ENCODE measurements at regions not wholly inside any gene's neighbourhood (a gene's known extent, or its start where the extent isn't known, plus 50 kb on each side); places are given as distances from the start of the nearest gene placed in this dataset.

DNA sequence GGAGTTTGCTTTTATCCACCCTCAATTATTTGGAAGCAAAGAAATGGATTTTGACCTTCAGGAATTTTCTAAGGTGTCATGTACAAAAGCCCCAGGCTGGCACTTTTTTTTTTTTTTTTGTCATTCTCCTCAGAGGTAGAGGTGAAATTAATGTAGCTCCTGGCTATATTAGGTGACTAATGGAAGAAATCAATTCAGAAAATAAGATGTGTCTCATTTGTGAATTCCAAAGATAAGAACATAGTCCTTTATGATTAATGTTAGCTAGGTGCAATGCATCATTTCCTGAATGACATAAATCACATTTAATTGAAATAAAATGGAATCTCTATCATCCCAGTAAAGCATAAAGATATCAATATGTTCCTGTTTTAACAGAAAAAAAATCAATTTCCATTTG is 477.6 kb downstream of the FBXO15 start:
- TF ChIP-seq, protein P1, sequence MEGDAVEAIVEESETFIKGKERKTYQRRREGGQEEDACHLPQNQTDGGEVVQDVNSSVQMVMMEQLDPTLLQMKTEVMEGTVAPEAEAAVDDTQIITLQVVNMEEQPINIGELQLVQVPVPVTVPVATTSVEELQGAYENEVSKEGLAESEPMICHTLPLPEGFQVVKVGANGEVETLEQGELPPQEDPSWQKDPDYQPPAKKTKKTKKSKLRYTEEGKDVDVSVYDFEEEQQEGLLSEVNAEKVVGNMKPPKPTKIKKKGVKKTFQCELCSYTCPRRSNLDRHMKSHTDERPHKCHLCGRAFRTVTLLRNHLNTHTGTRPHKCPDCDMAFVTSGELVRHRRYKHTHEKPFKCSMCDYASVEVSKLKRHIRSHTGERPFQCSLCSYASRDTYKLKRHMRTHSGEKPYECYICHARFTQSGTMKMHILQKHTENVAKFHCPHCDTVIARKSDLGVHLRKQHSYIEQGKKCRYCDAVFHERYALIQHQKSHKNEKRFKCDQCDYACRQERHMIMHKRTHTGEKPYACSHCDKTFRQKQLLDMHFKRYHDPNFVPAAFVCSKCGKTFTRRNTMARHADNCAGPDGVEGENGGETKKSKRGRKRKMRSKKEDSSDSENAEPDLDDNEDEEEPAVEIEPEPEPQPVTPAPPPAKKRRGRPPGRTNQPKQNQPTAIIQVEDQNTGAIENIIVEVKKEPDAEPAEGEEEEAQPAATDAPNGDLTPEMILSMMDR (conservative IDR thresholded peaks at IDR 0.05 in 1 of 2, IDR thresholded peaks at IDR 0.05 in 1 of 2; ENCODE audit: low read depth in 1 of 2, low read length in 2 of 2) = no peak
- TF ChIP-seq EZH2 (IDR thresholded peaks at IDR 0.05; ENCODE audit: low read length, missing control alignments) = no peak

Data from fibroblast of lung (primary cell).